ENCODE measurements at regions not wholly inside any gene's neighbourhood (a gene's known extent, or its start where the extent isn't known, plus 50 kb on each side); places are given as distances from the start of the nearest gene placed in this dataset.

- no peak for TF ChIP-seq GLI4 (tag by site-specific recombination; IDR thresholded peaks at IDR 0.05)
- no peak for TF ChIP-seq ZNF837 (tag by site-specific recombination; IDR thresholded peaks at IDR 0.05)
- no peak for TF ChIP-seq CTCF (tag by site-specific recombination; IDR thresholded peaks at IDR 0.05)
- TF ChIP-seq ZNF777 (tag by site-specific recombination; IDR thresholded peaks at IDR 0.05; ENCODE audit: borderline replicate concordance): no peak
- no peak for TF ChIP-seq ZNF843 (tag by site-specific recombination; IDR thresholded peaks at IDR 0.05)
- no peak for TF ChIP-seq ZNF555 (tag by site-specific recombination; conservative IDR thresholded peaks at IDR 0.05)
- TF ChIP-seq SP2 (tag by site-specific recombination; IDR thresholded peaks at IDR 0.05): no peak
- TF ChIP-seq ZBTB49 (tag by site-specific recombination; IDR thresholded peaks at IDR 0.05; ENCODE audit: low read depth): no peak
- TF ChIP-seq SETDB1 (IDR thresholded peaks at IDR 0.05; ENCODE audit: insufficient read length, low read length): no peak
- TF ChIP-seq MYNN (tag by site-specific recombination; IDR thresholded peaks at IDR 0.05; ENCODE audit: borderline replicate concordance): no peak
- TF ChIP-seq PRDM2 (tag by site-specific recombination; IDR thresholded peaks at IDR 0.05; ENCODE audit: borderline replicate concordance): no peak
- no peak for TF ChIP-seq ZNF560 (tag by site-specific recombination; IDR thresholded peaks at IDR 0.05; ENCODE audit: borderline replicate concordance)
- no peak for TF ChIP-seq ZNF416 (tag by site-specific recombination; IDR thresholded peaks at IDR 0.05)
- no peak for TF ChIP-seq ZBTB17 (tag by site-specific recombination; IDR thresholded peaks at IDR 0.05)
These were observed 292.6 kb upstream of the TAS2R1 start for GRCh38 chr5:9922719-9923118.

Measured in HEK293 (cell line).